Loucy (cell line): ENCODE measurements at regions not wholly inside any gene's neighbourhood (a gene's known extent, or its start where the extent isn't known, plus 50 kb on each side); places are given as distances from the start of the nearest gene placed in this dataset.
A peak's percentile ranks its signal among the peaks of the same experiment; 100 is the strongest.

ENCODE experiments used
- H2AFZ ChIP-seq: fragments of 200-600 bp; sonication (generic); 2 replicates; pipeline ENCODE4 v1.6.0; 2016; ENCODE audit warnings: antibody characterized with exemption, mild to moderate bottlenecking, low read length, moderate library complexity
- H3F3A ChIP-seq: fragments of 200-600 bp; 2 replicates; pipeline ENCODE4 v1.6.0; 2016; ENCODE audit warnings: antibody characterized with exemption, low read depth, mild to moderate bottlenecking
- H3K27me3 ChIP-seq: fragments of 200-600 bp; sonication (generic); 2 replicates; pipeline ENCODE4 v1.6.1; 2014; ENCODE audit warnings: low read length, mild to moderate bottlenecking; ENCODE audit not compliant: insufficient read depth, poor library complexity, severe bottlenecking
- H3K36me3 ChIP-seq: fragments of 200-600 bp; sonication (generic); 2 replicates; pipeline ENCODE4 v1.6.1; 2016; ENCODE audit warnings: low read length; ENCODE audit not compliant: insufficient read depth
- H3K4me1 ChIP-seq: fragments of 200-600 bp; sonication (generic); 2 replicates; pipeline ENCODE4 v1.5.1; 2014; ENCODE audit warnings: low read length, mild to moderate bottlenecking; ENCODE audit not compliant: insufficient read depth, poor library complexity, severe bottlenecking
- H3K4me2 ChIP-seq: fragments of 200-600 bp; sonication (generic); 2 replicates; pipeline ENCODE4 v1.6.0; 2014; ENCODE audit warnings: antibody characterized with exemption, low read length, low read depth, mild to moderate bottlenecking; ENCODE audit not compliant: poor library complexity, severe bottlenecking
- H3K4me3 ChIP-seq: fragments of 200-600 bp; sonication (generic); 2 replicates; pipeline ENCODE4 v1.5.1; 2014; ENCODE audit warnings: low read length, mild to moderate bottlenecking, mixed read lengths; ENCODE audit not compliant: poor library complexity, severe bottlenecking
- H3K79me2 ChIP-seq: fragments of 200-600 bp; sonication (generic); 2 replicates; pipeline ENCODE4 v1.6.1; 2014; ENCODE audit warnings: low read length; ENCODE audit not compliant: insufficient read depth
- H3K9ac ChIP-seq: fragments of 200-600 bp; sonication (generic); 2 replicates; pipeline ENCODE4 v1.6.0; 2014; ENCODE audit warnings: mild to moderate bottlenecking, low read depth, low read length, moderate library complexity; ENCODE audit not compliant: poor library complexity, severe bottlenecking
- H3K9me2 ChIP-seq: fragments of 200-600 bp; sonication (generic); replicated peaks from 2 replicates; pipeline ENCODE4 v1.6.1; 2016; ENCODE audit warnings: low read depth, low read length, mixed read lengths
- H3K9me3 ChIP-seq: fragments of 200-600 bp; sonication (generic); 2 replicates; pipeline ENCODE4 v1.6.1; 2014; ENCODE audit warnings: mild to moderate bottlenecking, antibody characterized with exemption, low read length, low read depth; ENCODE audit not compliant: insufficient read depth
- H4K20me1 ChIP-seq: fragments of 200-600 bp; sonication (generic); 2 replicates; pipeline ENCODE4 v1.6.0; 2014; ENCODE audit warnings: antibody characterized with exemption, low read length, mild to moderate bottlenecking; ENCODE audit not compliant: insufficient read depth, poor library complexity, severe bottlenecking
- EZH2phosphoT487 ChIP-seq: fragments of 200-600 bp; IDR thresholded peaks from 2 replicates; pipeline ENCODE4 v1.6.1; 2018; ENCODE audit warnings: antibody characterized with exemption, mild to moderate bottlenecking, moderate library complexity, borderline replicate concordance
- TF ChIP-seq, protein P1 (sequence below): fragments of 200-600 bp; sonication (generic); conservative IDR thresholded peaks from 2 replicates; pipeline ENCODE4 v1.5.1; 2014; ENCODE audit warnings: mild to moderate bottlenecking, antibody characterized with exemption, low read length

- peaks cover 14% of the 10 kb centered on the region for H3K4me1 ChIP-seq
- H2AFZ ChIP-seq, result no peak overlapping the region
- H3K9ac ChIP-seq, result no peak overlapping the region
- TF ChIP-seq, protein P1, sequence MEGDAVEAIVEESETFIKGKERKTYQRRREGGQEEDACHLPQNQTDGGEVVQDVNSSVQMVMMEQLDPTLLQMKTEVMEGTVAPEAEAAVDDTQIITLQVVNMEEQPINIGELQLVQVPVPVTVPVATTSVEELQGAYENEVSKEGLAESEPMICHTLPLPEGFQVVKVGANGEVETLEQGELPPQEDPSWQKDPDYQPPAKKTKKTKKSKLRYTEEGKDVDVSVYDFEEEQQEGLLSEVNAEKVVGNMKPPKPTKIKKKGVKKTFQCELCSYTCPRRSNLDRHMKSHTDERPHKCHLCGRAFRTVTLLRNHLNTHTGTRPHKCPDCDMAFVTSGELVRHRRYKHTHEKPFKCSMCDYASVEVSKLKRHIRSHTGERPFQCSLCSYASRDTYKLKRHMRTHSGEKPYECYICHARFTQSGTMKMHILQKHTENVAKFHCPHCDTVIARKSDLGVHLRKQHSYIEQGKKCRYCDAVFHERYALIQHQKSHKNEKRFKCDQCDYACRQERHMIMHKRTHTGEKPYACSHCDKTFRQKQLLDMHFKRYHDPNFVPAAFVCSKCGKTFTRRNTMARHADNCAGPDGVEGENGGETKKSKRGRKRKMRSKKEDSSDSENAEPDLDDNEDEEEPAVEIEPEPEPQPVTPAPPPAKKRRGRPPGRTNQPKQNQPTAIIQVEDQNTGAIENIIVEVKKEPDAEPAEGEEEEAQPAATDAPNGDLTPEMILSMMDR, result no peak
- TF ChIP-seq EZH2phosphoT487, result no peak
- H3K79me2 ChIP-seq, result no peaks in the 10 kb centered on the region
- no peaks in the 10 kb centered on the region for H3K9me3 ChIP-seq
- H4K20me1 ChIP-seq, result no peaks in the 10 kb centered on the region
- no peak overlapping the region for H3K4me3 ChIP-seq
- no peaks in the 10 kb centered on the region for H3K9me2 ChIP-seq
- H3K36me3 ChIP-seq, result no peaks in the 10 kb centered on the region
- H3K27me3 ChIP-seq, result no peaks in the 10 kb centered on the region
- no peak overlapping the region for H3K4me2 ChIP-seq
- H3F3A ChIP-seq, result no peaks in the 10 kb centered on the region
Observed at GRCh38 chr11:114771172-114771571, 92.8 kb downstream of the NXPE2 start.

- Histone ChIP-seq H3F3A (no peaks in the 10 kb centered on the region), H4K20me1 (no peaks in the 10 kb centered on the region), H3K9me3 (no peaks in the 10 kb centered on the region), H3K36me3 (no peaks in the 10 kb centered on the region), H3K4me2 (no peak overlapping the region), H3K9me2 (no peaks in the 10 kb centered on the region), H3K4me3 (no peak overlapping the region), H3K79me2 (no peaks in the 10 kb centered on the region), H3K9ac (no peak overlapping the region), H3K27me3 (no peaks in the 10 kb centered on the region), H2AFZ (no peak overlapping the region), H3K4me1 (peaks cover 40% of the 10 kb centered on the region)
- TF ChIP-seq, protein P1, result no peak
- no peak for TF ChIP-seq EZH2phosphoT487
Observed at GRCh38 chr11:114773541-114774338, 95.4 kb downstream of the NXPE2 start.

DNA sequence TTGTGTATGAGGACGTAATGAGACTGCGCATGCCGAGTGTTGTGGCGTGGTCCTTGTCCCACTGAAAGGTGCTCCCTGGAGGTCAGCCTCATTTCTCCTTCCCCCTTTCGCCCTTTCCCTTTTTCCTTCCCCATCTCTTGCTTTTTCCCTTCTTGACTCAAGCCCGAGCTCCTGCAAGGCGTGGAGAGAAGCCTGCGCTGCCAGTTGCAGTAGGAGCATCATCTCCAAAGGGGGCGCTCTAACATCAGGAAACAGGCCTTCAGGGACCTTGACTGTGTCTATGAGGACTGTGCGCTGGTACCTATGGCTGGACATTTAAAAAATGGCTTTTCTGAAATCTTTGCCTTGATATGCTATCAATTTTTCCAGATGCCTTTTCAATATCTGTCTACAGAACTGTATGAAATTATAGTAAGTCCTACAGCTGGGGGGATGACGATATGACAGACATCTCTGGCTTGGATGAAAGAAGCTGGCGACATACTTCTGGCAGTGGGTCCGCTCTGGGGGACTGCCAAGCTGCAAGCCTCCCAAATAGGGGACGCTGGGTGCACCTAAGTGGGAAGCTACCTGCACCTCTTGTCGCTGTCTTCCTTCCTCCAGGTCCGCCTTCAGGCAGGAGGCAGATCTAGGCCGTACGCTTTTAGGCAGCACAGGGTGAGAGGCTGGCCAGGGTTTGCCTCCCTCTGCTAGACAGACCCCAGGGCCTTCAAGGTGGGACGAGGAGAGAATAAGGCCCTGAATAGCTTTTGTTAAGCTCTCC is 96.5 kb downstream of the NXPE2 start:
- TF ChIP-seq, protein P1, result peak; percentile 99
- TF ChIP-seq EZH2phosphoT487, result no peak
- no peaks in the 10 kb centered on the region for H3K9me2 ChIP-seq
- H4K20me1 ChIP-seq, result no peaks in the 10 kb centered on the region
- no peaks in the 10 kb centered on the region for H3K9me3 ChIP-seq
- no peaks in the 10 kb centered on the region for H3F3A ChIP-seq
- H2AFZ ChIP-seq, result no peak overlapping the region; the same call in 1 of the 2 replicates
- no peak overlapping the region for H3K9ac ChIP-seq
- H3K79me2 ChIP-seq, result no peaks in the 10 kb centered on the region
- H3K27me3 ChIP-seq, result no peaks in the 10 kb centered on the region
- H3K36me3 ChIP-seq, result no peaks in the 10 kb centered on the region
- H3K4me1 ChIP-seq, result peaks cover 51% of the 10 kb centered on the region
- no peak overlapping the region for H3K4me2 ChIP-seq
- H3K4me3 ChIP-seq, result no peak overlapping the region
